ENCODE measurements at regions not wholly inside any gene's neighbourhood (a gene's known extent, or its start where the extent isn't known, plus 50 kb on each side); places are given as distances from the start of the nearest gene placed in this dataset.

GRCh38 chr17:65444049-65444448, 117.4 kb downstream of the AXIN2 start:
- no peak overlapping the region for H3K4me3 ChIP-seq
- no peaks in the 10 kb centered on the region for H3K4me1 ChIP-seq
- no peaks in the 10 kb centered on the region for H3K27me3 ChIP-seq
- DNase-seq (no peak), ATAC-seq (no peak)
- no peaks in the 10 kb centered on the region for H3K9me3 ChIP-seq
- TF ChIP-seq, protein P1, sequence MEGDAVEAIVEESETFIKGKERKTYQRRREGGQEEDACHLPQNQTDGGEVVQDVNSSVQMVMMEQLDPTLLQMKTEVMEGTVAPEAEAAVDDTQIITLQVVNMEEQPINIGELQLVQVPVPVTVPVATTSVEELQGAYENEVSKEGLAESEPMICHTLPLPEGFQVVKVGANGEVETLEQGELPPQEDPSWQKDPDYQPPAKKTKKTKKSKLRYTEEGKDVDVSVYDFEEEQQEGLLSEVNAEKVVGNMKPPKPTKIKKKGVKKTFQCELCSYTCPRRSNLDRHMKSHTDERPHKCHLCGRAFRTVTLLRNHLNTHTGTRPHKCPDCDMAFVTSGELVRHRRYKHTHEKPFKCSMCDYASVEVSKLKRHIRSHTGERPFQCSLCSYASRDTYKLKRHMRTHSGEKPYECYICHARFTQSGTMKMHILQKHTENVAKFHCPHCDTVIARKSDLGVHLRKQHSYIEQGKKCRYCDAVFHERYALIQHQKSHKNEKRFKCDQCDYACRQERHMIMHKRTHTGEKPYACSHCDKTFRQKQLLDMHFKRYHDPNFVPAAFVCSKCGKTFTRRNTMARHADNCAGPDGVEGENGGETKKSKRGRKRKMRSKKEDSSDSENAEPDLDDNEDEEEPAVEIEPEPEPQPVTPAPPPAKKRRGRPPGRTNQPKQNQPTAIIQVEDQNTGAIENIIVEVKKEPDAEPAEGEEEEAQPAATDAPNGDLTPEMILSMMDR (IDR thresholded peaks at IDR 0.05): no peak
- intact Hi-C loops (cut with DNase I): no loop called here
- H3K36me3 ChIP-seq: no peaks in the 10 kb centered on the region
- H3K27ac ChIP-seq: no peak overlapping the region

DNA sequence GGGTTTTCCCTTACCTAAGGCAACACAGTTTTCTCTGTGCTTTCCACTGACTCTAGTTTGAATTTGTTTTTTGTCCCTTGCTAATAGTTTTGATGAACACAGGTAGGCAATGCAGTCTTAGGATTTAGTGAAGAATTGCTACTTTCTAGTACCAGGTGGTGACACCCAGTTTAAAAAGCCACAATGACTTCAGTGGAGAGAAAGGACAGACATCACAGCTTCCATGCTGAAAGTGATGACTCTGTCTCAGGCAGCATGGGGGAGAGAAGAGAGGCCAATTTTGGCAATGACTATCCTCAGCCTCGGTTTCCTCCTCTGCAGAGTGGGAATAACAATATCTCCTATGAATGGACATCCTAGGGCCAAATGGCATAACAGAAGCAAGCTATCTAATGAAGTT, 118.8 kb downstream of the AXIN2 start:
- DNase-seq: no peak

GRCh38 chr17:65442250-65442649, 119.2 kb downstream of the AXIN2 start:
- DNase-seq (no peak), ATAC-seq (no peak)
- Histone ChIP-seq H3K36me3 (no peaks in the 10 kb centered on the region), H3K9me3 (no peaks in the 10 kb centered on the region), H3K4me1 (no peaks in the 10 kb centered on the region), H3K27me3 (no peaks in the 10 kb centered on the region), H3K4me3 (no peak overlapping the region), H3K27ac (no peak overlapping the region)
- TF ChIP-seq, protein P1 (IDR thresholded peaks at IDR 0.05): no peak
- intact Hi-C loops (cut with DNase I): no loop called here

More for the DNA sequence above, 118.8 kb downstream of the AXIN2 start:
- Histone ChIP-seq H3K27ac (no peak overlapping the region), H3K4me1 (no peaks in the 10 kb centered on the region), H3K36me3 (no peaks in the 10 kb centered on the region), H3K9me3 (no peaks in the 10 kb centered on the region), H3K4me3 (no peak overlapping the region), H3K27me3 (no peaks in the 10 kb centered on the region)
- intact Hi-C loops (cut with DNase I): no loop called here
- TF ChIP-seq, protein P1 (IDR thresholded peaks at IDR 0.05): no peak
- no peak for ATAC-seq

DNA sequence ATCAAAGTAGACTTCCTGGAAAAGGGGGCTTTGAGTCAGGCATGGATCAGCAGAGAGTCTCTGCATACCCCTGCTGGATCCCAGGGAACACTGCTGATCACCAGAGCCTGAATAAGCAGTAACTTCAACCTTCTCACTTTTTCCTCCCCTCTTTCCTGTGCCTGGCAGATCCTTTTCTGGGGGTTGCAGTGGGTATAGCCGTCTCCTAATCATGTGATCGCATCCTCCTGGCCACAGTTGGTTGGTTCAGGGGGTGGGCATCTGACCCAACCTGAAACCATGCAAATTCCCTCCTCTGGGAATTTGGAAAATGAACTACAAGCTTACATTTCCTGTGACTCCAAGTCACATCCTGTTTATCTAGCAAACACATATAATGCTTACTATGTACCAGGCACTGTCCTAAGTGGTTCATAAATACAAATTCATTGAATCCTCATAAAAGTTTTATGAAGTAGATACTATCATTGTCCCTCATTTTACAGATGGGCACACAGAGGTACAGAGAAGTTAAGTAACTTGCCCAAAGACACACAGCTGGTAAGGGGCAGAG, 120.3 kb downstream of the AXIN2 start:
- DNase-seq: no peak
- TF ChIP-seq, protein P1 (IDR thresholded peaks at IDR 0.05): no peak
- ATAC-seq: no peak
- Histone ChIP-seq H3K36me3 (no peaks in the 10 kb centered on the region), H3K4me1 (no peaks in the 10 kb centered on the region), H3K9me3 (no peaks in the 10 kb centered on the region), H3K27me3 (no peaks in the 10 kb centered on the region), H3K27ac (no peak overlapping the region), H3K4me3 (no peak overlapping the region)
- intact Hi-C loops (cut with DNase I): no loop called here

- no peak overlapping the region for H3K27ac ChIP-seq
- no peaks in the 10 kb centered on the region for H3K9me3 ChIP-seq
- TF ChIP-seq, protein P1 (IDR thresholded peaks at IDR 0.05): no peak
- no peaks in the 10 kb centered on the region for H3K27me3 ChIP-seq
- H3K36me3 ChIP-seq: no peaks in the 10 kb centered on the region
- H3K4me3 ChIP-seq: no peak overlapping the region
- H3K4me1 ChIP-seq: peaks cover 5% of the 10 kb centered on the region
- ATAC-seq: no peak
- no peak for DNase-seq
- intact Hi-C loops (cut with DNase I): no loop called here
Observed at GRCh38 chr17:65438708-65439294, 122.6 kb downstream of the AXIN2 start.

DNA sequence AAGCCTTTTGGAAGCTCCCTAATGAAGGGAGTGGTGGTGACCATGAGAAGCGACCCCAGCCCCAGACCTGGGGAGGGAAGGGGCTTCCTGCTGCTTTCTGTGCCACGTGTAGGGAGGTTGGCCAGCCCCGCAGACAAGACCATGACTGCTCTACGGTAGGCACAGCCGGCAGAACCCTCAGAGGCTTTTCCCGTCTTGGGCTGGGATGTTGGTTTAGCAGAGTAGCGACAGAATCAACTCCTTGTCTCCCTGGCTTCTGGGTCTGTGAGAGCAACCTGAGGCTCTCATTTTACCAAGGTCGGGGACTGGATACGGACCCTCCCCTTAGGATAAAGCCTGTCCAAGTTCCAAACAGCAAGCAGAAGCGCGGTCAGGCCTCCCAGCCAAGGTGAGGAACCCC, 123.3 kb downstream of the AXIN2 start:
- Histone ChIP-seq H3K9me3 (no peaks in the 10 kb centered on the region), H3K27me3 (no peaks in the 10 kb centered on the region), H3K27ac (no peak overlapping the region), H3K4me3 (no peak overlapping the region), H3K36me3 (no peaks in the 10 kb centered on the region), H3K4me1 (peaks cover 5% of the 10 kb centered on the region)
- DNase-seq: no peak
- TF ChIP-seq, protein P1 (IDR thresholded peaks at IDR 0.05): no peak
- no peak for ATAC-seq
- intact Hi-C loops (cut with DNase I): no loop called here
